HT-29 (cell line): ENCODE measurements at regions not wholly inside any gene's neighbourhood (a gene's known extent, or its start where the extent isn't known, plus 50 kb on each side); places are given as distances from the start of the nearest gene placed in this dataset.

Source experiments
- DNase-seq: peaks from one replicate; pipeline ENCODE4 v3.0.0-alpha.2; 2015; ENCODE audit warnings: low spot score

DNA sequence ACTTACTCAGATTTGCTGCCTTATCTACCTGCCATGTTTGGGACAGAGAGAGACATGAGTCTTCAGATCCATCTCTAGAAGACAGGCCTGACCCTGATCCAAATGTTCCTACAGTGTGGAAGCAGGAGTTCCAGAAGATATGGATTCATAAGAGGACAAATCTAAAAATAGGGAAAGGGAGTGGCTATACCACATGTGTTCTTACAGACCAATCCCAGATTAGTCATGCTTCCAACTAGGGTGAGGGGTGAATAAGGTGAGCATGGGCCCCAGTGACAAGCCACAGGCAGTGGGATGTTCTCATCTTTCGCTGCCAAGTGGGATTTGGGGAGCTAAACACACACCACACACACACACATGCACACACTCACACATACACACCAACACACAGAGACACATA lies 670.7 kb upstream of the CITED2 start:
- DNase-seq: no peak

GRCh38 chr6:140044626-140045025 lies 670.2 kb upstream of the CITED2 start:
- no peak for DNase-seq

- DNase-seq: peak; percentile 35
Observed at GRCh38 chr6:140043762-140044378, 669.4 kb upstream of the CITED2 start.

DNA sequence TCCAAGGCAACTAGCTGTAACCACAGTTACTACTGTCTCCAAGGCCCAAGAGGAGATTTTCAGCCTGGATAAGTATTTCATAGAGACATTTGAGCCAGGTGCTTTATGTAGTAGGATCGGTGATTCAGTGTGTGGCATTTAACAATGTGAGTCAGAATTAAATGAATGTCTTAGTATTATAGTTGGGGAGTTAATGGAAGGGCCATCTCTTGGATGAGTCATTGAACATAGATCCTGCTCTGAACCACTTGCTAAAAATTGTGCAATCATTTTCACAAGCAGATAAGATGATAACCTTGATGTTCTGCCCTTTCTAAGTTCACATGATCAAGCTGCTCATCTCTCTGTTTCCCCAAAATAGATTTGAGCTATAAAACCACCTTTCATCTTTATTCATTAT lies 668.9 kb upstream of the CITED2 start:
- DNase-seq: peak; percentile 55

DNA sequence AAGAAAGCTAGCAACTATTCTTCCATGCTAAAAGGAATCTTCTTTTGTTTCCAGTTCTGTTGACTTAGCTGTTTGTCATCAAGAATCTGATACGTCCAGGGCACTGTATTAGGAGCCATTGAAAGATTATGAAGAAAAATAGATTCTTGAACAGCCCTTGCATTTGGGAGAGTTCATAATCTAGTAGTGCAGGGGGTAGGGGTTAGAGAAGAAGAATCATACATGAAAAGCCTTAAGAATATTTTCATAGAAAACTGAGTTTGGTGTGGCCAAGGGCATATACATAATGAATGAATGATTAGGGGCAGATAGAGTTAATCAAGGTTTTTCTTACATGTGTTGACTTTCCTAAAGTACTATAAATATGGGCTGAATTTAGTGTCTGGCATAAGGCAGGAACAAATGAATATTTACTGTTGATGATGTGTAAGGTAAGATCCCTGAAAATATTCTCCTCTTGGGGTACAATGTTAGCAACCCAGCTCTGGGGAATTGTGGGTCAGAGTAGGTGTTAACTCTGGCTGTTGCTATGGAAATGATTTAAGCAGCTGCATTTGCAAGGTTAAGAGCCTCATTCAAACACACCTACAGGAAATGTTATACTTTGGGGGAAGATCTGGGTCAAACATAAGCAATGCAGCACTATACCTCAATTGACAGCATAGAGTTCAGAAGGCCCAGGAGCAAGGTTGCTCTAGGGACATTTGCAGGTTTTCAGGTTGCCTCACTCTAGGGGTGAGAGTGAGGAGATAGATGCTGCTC lies 667.3 kb upstream of the CITED2 start:
- DNase-seq: no peak

- no peak for DNase-seq
Observed at GRCh38 chr6:140041056-140041455, 666.6 kb upstream of the CITED2 start.

- no peak for DNase-seq
Observed at GRCh38 chr6:140040396-140040795, 665.9 kb upstream of the CITED2 start.

- DNase-seq: no peak
Observed at GRCh38 chr6:140039364-140039763, 664.9 kb upstream of the CITED2 start.

- DNase-seq: no peak
Observed at GRCh38 chr6:140036196-140036595, 661.7 kb upstream of the CITED2 start.

DNA sequence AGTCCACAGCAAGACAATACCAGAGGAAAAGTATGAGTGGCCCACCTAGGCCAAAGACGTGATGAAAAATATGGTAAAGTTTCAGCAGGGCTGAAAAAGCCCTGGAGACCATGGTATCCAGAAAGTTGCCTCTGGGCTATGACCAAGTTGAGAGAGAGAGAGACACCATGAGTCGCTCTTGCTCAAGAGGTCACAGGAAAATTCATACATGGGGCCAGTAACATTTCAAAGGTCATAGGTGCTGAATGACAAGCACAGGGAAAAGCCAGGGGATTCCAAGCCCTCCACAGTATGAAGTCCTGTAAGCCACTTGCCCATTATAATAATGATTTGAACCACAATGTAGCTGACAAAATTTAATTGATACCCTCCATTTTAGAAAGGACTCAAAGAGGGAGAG lies 657.7 kb upstream of the CITED2 start:
- no peak for DNase-seq

- no peak for DNase-seq
Observed at GRCh38 chr6:140029551-140029950, 655.1 kb upstream of the CITED2 start.

- no peak for DNase-seq
Observed at GRCh38 chr6:140027219-140027618, 652.8 kb upstream of the CITED2 start.

GRCh38 chr6:140026546-140026945 lies 652.1 kb upstream of the CITED2 start:
- DNase-seq: no peak

DNA sequence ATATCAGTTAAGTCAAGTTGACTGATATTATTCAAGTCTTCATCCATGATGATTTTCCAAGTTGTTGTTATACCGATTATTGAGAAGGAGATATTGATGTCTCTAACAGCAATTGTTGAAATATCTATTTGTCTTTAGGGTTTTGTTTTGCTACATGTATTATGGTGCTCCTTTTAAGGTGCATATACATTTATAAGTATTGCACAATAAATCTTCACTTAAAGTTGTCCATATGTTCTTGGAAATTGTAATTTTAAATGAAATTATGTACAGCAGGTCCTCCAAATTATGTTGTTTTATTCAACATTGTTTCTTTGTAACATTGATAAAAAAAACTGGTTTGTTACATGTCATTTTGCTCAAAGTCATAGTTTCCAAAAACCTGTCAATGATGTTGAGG lies 650.7 kb upstream of the CITED2 start:
- no peak for DNase-seq

DNA sequence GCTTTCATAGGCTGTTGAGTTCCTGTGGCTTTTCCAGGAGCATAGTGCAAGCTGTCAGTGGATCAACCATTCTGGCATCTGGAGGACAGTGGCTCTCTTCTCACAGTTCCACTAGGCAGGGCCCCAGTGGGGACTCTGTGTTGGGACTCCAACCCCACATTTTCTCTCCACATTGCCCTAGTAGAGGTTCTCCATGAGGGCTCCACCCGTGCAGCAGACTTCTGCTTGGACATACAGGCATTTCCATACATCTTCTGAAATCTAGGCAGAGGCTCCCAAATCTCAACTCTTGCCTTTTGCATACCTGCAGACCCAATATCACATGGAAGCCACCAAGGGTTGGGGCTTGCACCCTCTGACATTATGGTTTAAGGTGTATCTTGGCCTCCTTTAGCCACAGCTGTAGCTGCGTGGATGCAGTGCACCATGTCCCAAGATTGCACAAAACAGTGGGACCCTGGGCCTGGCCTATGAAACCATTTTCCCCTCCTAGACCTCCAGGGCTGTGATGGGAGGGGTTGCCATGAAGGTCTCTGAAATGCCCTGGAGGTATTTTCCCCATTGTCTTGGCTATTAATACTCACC lies 645.9 kb upstream of the CITED2 start:
- DNase-seq: no peak

- DNase-seq: no peak
Observed at GRCh38 chr6:140018588-140018987, 644.1 kb upstream of the CITED2 start.

DNA sequence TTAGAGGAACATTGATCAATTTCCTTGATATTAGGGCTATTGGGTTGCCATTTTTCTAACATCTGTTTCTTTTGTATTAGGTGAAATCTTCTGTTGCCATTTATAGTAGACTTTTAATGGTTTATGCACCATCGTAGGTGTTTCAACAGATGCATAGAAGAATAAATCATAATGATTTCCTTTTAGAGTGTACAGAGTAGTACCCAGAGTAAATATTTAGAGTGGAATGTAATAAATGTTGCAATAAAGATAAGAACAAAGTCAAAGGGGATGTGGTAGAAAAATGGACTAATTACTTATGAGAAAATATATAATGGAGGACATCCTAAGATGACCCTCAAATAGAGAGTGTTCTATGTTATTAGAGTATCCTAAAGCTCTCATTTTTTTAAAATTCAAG lies 643.0 kb upstream of the CITED2 start:
- DNase-seq: peak; percentile 39

DNA sequence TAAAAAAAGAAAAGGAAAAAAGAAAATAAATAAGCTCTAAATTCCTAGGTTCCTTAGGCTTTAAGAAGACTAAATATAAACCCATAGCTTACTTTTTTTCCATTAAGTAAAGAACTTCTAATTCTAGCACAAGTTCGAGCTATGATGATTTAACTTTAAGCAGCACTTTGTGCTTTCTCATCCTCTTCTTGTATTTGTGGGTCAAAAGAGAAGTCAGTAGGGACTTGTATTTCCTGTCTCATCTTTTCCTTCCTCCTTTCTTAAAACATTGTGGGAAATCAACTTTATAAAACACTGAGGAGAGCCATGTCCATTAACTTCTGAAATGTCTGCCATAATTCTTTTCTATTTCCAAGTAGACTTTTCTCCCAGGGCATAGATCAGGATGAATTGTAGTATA lies 637.7 kb upstream of the CITED2 start:
- no peak for DNase-seq

GRCh38 chr6:140011537-140011936 lies 637.1 kb upstream of the CITED2 start:
- no peak for DNase-seq

DNA sequence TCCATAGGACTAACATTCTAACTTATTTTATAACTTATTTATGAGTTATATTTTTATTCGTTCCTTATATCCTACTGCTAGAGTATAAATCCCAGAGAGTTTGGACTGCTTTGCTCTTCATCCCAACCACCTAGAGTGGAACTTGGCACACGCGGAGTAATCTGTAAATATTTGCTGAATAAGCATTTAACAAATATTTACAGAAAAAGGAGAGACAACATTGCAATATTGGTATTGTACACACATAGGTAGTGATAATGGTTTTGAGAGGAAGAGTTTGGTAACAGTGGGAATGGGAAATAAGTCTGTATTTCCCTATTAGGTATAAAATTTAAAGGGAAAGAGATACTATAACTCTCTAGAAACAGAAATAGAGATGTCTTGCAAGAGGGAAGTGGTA lies 634.8 kb upstream of the CITED2 start:
- DNase-seq: no peak

DNA sequence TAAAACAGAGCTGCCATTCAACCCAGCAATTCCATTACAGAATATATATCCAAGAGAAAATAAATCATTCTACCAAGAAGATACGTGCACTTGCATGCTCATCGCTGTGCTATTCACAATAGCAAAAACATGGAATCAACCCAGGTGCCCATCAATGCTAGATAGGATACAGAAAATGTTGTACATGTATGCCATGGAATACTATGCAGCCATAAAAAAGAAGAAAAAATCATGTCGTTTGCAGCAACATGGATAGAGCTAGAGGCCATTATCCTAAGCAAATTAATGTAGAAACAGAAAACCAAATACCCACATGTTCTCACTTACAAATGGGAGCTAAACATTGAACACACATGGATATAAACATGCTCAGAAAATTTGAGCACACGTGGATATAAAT lies 633.1 kb upstream of the CITED2 start:
- no peak for DNase-seq

DNA sequence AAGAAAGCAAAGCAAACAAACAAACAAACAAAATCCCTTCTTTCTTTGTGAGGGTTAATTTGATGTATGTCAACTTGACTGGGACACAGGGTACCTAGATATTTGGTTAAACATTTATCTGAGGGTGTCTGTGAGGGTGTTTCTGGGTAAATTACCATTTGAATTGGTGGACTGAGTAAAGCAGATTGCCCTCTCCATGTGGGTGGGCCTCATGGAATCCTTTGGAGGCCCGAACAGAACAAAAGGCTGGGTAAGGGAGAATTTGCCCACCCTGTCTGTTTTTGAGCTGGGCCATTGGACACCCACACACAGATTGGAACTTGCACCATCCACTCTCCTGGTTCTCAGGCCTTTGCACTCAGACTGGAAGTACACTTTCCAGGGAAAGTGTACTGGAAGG lies 628.8 kb upstream of the CITED2 start:
- DNase-seq: no peak

- DNase-seq: no peak
Observed at GRCh38 chr6:140002396-140003022, 628.1 kb upstream of the CITED2 start.
